HL-60 (cell line): ENCODE measurements at regions not wholly inside any gene's neighbourhood (a gene's known extent, or its start where the extent isn't known, plus 50 kb on each side); places are given as distances from the start of the nearest gene placed in this dataset.

Experiments used
- CTCF ChIP-seq: IDR thresholded peaks from one replicate; pipeline ENCODE4 v1.5.1; 2011; ENCODE audit warnings: low read length, control low read depth, inconsistent platforms; ENCODE audit not compliant: insufficient read depth
- POLR2AphosphoS5 ChIP-seq: IDR thresholded peaks from 2 replicates; pipeline ENCODE4 v1.6.1; 2012; ENCODE audit warnings: low read depth
- REST ChIP-seq: IDR thresholded peaks from 2 replicates; pipeline ENCODE4 v1.6.1; 2012; ENCODE audit warnings: low read depth; ENCODE audit not compliant: insufficient replicate concordance
- SPI1 ChIP-seq: IDR thresholded peaks from 2 replicates; pipeline ENCODE4 v1.6.1; 2012; ENCODE audit warnings: low read depth, mild to moderate bottlenecking, borderline replicate concordance

GRCh38 chr5:106833517-106833916, 837.2 kb downstream of the EFNA5 start:
- no peak for TF ChIP-seq POLR2AphosphoS5
- no peak for TF ChIP-seq REST
- TF ChIP-seq CTCF: no peak
- TF ChIP-seq SPI1: no peak
